HG03159 (cell line): ENCODE measurements at regions not wholly inside any gene's neighbourhood (a gene's known extent, or its start where the extent isn't known, plus 50 kb on each side); places are given as distances from the start of the nearest gene placed in this dataset.
"Not testable (repeated sequence)": the region's sequence is repeated elsewhere in the genome, so short reads cannot be mapped to it uniquely, and the experiment has no call there.

Experiments used
- ATAC-seq: cut with Tn5 transposase; IDR thresholded peaks from one replicate; pipeline ENCODE4 v1.9.1; 2021; ENCODE audit warnings: mild to moderate bottlenecking, moderate library complexity; ENCODE audit not compliant: unreplicated experiment

DNA sequence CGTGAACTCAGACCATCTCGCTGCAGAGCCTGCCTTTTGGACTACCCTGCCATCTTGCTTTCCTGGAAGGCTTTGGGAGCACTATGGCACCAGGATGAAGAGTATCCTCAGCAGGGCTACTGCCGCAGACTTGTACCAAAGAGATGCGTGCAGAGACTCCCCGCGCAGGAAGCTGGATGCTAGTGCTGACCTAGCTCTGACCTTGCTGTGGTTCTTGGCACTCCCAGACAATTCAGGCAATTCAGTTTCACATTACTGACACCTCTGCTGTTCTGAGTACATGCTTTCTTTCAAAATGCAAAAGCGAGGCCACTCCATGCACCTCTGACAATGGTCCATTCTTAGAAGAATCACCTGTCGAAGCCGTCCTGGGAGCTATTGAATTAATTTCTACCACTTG is 251.5 kb upstream of the MEX3C start:
- no peak for ATAC-seq

DNA sequence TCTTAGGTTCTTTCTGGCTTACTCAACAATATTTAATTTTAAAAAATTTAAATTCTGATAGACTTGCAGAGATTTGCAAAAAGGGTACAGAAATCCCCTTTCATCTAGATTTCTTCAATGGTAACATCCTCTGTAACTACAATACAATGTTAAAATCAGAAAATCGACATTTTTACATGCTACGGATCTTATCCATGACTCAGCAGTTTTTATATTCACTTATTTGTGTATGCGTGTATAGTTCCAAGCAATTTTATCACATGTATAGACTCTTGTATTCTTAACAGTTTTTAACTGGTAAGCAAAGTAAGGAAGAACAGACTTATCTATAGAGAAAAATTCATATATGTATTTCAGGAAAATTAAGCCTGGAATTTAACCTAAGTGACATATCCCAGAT is 256.1 kb upstream of the MEX3C start:
- no peak for ATAC-seq

DNA sequence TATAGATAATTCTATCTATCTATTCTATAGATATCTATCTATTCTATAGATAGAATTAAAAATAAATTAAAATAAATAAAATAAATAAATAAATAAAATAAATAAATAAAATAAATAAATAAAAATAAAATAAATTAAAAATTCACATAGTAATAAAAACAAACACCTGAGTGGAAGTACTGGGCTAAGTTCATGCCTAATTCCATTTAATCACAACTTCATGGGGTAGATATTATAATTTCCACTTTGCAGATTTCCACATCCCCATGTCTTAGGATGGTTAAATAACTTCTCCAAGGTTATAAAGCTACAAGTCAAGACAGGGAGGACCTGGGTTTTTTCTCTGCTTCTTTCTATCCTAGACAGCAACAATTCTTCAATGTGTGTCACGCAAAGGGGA is 261.4 kb upstream of the MEX3C start:
- no peak for ATAC-seq

DNA sequence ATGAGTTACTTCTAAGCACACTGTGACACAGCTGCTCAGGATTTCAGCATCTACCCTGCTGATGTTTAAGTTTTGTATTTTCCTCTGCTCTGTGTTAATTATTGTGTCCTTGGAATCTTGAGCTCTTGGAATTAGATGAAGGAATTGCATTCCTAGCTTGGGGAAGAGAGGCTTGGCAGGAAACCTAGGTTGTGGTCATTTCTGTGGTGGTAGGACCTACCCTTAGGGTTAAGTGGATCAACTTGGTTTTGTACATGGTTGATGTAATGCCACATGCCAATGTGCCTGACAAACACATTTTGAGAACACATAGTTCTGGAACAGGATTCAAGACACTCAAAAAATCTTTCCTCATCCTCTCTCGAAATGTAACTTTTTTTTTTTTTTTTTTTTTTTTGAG is 264.5 kb upstream of the MEX3C start:
- no peak for ATAC-seq

DNA sequence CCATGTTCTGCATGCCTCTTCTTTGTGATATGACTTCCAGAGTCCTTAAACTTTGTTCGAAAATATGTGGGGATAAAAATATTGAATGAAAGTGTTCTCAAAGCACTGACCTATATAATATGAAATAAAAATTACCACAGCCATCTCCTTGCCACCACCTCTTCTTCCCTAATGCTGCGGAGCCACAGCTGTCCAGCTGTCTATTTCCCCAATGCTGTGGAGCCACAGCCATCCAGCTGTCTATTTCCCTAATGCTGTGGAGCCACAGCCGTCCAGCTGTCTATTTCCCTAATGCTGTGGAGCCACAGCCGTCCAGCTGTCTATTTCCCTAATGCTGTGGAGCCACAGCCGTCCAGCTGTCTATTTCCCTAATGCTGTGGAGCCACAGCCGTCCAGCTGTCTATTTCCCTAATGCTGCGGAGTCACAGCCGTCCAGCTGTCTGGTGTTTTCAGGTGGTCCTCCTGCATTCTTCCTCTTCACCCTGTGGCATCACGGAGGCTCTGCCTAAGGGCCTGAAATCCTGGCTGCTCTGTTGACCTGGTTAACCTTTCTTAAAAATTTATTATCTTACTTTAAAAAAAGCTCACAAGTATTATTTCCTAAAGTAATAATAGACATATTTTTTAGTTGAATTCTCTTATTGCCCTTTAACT is 266.1 kb upstream of the MEX3C start:
- ATAC-seq: no peak

DNA sequence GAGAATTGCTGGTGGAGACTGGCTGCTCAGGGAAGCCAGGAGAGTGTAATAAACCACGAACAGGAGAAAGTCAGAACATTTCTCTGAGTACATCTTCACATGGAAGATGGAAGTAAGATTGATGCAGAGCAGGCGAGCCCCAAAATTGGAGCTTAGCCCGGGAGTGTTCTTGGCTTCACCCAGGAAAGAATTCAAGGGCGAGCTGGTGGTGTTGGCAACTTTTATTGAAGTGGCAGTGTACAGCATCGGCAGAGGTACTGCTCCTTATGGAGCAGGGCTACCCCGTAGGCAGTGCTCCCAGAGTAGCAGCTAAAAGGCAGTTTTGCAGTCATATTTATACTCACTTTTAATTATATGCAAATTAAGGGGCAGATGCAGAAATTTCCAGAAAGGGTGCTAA is 281.4 kb upstream of the MEX3C start:
- ATAC-seq: no peak

DNA sequence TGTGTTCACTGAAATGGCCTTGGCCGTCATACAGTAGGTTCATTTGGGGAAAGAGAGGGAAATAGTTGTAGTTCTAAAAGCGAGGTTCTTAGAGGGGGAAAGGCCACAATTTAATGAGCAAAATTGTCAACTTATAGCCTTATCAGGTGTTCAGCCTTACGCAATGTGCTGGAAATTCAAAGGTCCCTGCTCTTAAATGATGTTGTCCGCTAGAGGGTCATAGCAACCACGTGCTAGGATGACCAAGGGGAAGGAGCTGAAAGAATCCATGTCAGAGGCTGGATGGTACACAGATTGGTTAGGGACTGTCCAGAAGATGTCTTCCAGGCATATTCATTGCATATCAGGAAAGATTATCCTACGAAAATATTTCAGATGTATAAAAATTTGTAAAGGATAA is 282.3 kb upstream of the MEX3C start:
- no peak for ATAC-seq

DNA sequence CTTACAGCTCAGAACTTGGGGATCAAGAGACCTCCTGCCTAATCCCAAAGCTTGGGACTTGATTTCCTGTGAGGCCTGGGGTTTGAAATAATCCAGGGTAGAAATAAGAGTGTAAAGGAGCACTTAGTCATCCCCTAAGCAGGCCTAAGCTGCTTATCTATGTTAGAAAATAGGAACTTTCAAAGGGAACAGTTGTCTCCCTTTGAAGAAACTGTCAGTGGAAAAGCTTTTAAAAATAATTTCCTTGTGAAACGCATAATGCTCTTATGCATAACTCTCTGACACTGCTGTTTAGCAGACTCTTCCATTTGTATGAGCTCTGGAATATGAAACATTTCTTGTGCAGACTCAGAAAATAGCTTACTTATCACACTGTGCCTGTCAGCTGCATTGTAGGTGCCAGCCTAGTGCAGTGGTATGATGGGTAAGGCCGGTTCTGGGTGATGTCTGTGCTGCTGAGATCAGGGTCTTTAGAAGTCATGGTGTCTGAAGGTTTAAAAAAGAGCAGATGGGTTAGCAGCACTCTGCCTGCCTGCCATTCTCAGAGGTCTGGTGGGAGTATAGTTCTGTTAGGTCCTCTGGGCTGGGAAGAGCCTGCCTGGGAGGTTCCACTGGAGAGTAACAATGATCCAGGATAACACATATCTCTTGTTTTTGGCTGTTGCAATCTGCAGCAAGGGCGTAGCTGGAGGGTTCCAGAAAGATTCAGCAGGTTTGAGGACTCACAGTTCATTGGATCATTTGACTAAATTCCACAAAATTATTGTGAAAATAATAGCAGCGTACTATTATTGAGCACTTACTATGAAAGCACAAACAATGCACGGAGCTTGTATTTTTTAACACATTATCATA is 283.2 kb upstream of the MEX3C start:
- no peak for ATAC-seq

DNA sequence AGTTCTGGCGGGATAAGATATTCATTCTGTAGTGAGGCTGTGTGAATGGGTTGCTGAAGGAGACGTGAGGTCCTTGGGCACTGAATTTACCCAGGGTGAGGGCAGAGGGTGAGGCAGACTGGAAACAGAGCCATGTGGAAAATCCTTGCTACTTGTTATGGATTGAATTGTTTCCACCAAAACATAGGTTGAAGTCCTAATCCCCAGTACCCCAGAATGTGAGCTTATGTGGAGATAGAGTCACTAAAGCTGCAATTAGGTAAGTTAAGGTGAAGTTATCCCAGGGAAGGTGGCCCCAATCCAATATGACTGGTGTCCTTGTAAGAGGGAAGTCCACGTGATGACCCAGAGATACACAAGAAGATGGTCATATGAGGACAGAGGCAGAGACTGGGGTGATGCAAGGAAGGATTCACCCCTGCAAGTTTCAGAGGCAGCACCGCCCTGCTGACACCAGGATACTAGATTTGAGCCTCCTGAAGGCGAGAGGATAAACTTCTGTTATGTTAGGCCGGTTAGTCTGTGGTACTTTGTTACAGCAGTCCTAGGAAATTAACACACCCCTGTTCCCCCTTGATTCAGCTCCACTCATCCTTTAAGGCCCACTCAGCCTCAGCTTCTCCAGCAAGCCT is 289.4 kb upstream of the MEX3C start:
- ATAC-seq: no peak

DNA sequence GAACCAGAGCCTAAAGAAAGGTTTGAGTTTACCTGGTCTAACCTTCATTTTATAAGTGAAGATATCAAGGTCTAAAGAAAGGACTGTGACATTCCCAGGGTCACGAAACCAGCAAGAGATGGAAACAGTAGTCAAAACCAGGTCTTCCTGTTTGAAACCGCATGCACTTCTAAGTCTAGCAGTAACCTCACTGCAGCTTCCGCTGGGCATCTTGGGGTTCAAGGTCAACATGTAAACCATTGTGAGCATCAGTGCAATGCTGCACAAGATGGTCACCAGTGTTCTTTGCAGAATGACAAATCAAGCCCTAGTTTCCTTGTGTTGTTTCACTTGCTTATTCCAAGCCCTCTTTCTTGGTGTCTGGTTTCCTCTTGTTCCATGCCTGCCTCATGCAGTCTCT is 292.9 kb upstream of the MEX3C start:
- ATAC-seq: no peak

DNA sequence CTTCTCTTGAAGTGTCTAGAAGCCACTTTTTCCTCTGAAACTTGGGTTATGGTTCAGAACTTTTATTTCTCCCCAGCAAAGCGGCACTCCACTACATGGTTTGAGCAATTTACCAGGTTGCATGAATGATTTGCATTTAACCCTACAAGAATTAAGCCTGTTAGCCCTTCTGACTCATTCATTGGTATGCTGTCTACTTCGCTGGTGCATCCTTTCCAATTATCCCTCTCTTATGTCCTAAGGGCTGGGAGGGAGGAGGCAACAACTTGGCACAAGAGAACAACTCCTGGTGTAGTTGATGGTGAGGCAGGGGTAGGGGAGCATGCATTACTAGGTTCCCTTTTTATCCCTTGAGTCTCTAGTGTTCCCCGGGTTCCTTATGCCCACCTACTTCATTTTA is 293.4 kb upstream of the MEX3C start:
- ATAC-seq: no peak

DNA sequence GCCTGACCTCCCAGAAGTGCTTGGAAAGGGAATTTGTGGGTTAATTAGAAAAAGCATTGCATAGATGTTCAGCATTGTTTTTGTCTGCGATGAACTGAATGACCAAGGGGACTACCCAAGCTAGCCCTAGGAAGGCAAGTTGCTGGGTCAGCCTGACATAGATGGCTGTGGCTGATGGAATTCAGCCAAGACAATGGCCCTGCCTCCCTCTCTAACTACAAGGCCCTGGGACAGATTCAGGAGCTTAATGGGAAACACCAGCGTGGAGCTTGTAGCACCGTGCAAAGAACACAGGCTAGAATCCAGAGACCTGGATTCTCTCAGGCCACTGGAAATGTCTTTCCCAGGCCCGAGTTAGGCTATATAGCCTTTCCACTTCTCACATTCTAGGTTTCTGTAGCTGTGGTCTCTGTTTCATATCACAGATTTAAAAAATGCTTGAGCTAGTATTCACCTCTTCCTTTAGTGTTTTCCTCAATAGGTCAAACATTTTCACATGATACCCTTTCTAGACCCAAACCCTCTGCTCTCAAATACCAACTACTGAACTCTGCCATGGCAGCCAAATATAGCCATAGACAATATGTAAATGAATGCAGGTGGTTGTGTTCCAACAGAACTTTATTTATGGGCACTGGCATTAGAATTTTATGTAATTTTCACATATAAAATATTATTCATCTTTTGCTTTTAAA is 294.3 kb upstream of the MEX3C start:
- ATAC-seq: no peak

DNA sequence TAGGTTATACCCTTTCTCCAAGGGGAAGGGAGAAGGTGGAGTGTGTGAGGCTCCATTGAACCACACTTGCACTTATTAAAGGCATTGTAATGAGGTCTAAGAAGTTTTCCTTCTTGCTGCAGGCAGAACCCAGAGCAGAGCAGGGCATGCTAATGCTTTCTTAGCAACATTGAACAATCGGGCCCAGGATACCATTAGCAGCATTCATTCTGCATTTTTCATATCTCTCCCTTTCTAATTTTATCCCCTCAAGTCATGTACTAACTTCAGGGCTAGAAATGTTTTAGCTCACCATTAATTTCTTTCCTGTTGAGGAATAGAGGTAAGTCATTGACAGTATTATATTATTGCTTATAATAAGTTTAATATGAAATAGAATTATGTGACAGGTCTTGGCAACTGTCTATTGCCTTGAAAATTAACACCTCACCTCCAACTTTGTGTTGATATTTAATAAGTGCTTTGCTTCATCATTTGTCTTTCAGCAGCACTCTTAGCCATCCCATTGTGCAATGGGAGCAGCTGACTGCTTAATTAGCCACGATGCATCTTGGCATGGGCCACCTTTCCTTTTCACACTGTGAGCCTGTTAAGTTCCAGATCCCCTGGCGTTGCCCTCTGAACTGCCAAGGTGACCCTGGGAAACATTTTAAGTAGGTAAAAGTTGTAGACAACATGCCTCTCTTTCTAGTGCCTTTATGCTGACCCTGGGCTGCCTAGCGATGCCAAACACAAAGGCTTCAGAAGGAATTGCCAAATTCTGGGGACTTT is 300.8 kb upstream of the MEX3C start:
- ATAC-seq: no peak

DNA sequence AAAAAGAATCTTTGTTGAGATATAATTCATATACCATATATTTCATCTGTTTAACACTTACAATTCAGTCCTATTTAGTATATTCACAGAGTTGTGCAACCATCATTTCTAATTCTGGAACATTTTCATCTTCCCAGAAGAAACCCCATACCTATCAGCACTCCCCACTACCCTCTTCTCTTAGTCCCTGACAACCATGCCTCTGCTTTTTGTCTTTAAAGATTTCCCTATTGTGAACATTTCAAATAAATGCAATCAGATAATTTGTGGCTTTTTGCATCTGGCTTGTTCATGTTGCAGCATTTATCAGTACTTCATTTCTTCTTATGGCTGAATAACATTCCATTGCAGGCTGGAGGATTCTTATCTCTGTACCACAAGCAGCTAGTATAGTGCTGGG is 305.9 kb upstream of the MEX3C start:
- ATAC-seq: no peak

DNA sequence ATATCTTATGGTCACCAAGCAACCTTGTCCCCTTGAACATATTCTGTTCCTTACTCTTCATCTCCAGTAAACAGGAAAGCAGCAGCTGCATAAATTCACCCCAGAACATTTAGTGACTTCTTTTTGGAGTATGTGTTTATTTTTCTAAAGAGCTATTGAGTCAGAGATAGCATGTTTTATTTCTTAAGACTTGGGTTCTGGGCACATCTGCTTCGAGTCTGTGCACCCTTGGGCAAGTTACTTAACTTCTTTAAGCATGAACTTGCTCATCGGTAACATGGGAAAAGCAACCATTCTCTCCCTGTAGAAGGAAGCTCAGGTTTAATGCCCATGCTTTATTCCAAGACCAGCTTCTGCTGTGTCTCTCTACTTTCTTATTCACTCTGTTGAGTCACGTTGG is 309.3 kb upstream of the MEX3C start:
- ATAC-seq: no peak

DNA sequence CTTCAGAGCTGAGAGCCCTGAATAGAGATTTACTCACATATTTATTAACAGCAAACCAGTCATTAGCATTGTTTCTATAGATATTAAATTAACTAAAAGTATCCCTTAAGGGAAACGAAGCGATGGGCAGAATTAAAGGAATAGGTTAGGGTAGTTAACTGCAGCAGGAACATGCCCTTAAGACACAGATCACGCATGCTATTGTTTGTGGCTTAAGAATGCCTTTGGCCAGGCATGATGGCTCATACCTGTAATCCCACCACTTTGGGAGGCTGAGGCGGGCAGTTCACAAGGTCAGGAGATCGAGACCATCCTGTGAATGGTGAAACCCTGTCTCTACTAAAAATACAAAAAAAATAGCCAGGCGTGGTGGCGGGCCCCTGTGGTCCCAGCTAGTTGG is 310.9 kb upstream of the MEX3C start:
- ATAC-seq: not testable (repeated sequence)

DNA sequence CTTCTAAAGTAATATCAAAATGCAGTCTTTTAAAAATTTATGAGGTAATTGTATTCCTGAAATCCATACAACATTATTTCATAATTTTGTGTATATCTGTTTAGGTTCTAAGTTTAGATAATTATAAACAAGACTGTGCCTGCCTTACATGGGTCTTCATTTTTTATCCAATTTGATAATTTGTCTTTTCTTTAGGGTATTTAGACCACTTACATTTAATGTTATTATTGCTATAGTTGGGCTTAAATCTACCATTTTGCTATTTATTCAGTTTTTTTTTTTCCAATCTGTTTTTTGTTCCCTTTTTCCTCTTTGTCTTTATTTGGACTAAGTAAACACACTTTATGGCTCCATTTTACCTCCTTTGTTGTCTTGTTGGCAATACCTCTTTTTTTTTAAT is 312.5 kb upstream of the MEX3C start:
- ATAC-seq: no peak

DNA sequence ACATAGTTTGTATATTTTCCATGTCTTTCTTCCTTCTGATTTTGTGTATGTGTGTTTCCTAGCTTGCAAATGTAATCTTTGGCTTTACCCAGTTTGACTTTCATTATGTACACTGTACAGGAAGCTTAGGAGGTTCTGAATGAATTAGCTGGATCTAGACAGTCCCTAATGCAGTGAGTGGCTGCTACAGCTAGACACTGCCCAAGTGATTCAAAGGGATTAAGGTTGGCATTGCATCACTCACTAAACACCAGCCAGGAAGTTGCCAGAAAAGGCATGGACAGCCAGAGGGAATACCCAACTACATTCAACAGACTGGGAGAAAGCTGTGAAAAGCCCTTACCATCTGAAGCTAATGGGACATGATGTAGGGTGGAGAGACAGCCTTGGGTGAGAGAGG is 316.0 kb upstream of the MEX3C start:
- no peak for ATAC-seq

DNA sequence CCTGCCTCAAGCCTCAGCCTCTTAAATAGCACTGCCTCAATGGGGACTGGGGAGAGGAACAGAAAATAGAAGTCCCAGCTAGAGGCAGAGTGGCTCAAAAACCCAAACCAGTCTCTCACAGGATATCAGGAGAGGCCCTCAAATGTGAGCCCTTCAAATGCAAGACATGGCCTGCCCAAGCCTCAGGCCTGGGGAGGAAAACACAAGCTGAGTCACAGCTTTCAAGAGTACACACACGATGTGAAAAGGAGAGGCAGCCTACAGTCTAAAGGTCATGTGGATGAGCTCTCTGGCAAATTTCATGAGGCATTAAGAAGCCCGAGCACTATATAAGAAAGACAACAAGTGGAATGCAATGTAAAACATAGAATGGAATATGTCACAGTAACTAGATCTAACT is 316.6 kb upstream of the MEX3C start:
- ATAC-seq: no peak

DNA sequence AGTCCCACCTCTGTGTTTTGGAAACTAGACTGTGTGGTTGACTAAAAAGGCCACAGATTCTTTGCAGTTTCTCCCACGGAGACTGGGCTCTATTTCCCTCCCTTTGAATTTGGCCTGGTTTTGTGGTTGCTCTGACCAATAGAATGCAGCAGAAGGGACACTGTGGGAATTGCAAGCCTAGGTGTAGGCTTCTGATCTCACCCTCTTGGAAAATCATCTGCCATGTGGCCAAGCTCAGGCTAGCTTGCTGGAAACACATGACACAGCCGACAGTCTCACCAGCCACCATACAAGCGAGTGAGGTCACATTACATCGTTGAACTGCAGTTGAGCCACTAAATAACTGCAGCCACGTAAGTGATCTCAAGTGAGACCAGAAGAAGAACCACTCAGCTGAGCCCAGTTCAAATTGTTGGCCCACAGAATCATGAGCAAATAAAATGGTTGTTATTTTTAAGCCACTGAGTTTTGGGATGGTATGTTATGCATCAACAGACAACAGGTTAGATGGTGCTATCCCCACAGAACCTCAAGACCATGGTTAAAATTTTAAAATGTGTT is 319.1 kb upstream of the MEX3C start:
- no peak for ATAC-seq

DNA sequence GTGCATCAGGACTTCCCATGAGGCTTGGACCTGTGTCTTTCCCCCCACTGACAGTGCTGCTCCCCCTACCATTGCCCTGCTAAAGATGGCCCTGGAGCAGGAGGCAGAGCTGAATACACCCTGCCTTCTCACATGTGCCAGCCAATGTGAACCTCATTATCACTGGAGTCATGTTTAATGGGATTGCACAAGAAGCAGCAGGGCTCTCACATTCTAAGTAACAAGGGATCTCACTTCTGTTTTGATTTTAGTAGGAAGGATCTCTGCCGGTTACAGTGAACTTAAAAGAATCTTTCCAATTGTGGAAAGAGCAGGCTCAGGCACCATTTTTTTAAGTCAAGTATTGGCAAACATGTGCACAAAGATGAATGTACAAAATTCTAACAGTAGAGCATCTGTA is 322.1 kb upstream of the MEX3C start:
- ATAC-seq: no peak
